PC-3 (cell line): ENCODE measurements at regions not wholly inside any gene's neighbourhood (a gene's known extent, or its start where the extent isn't known, plus 50 kb on each side); places are given as distances from the start of the nearest gene placed in this dataset.

Source experiments
- ATAC-seq: fragments of 200-7000 bp; cut with Tn5 transposase; 2 replicates; pipeline ENCODE4 v1.9.1; 2020; ENCODE audit warnings: mild to moderate bottlenecking, moderate library complexity
- BruUV-seq: library from RNA; stranded (reverse); fragments of 400-500 nt; replicated peaks from 2 replicates; lab custom pipeline; 2021; lab: Mats Ljungman, UMichigan
- CTCF ChIA-PET: fragments of 300-600 bp; sonication (Branson Sonifier 250); formaldehyde crosslinking; loops from one replicate; lab custom pipeline; 2022; ENCODE audit warnings: antibody characterized with exemption; lab: Charles Lee
- POLR2A ChIA-PET: fragments of 300-600 bp; sonication (Branson Sonifier 250); formaldehyde crosslinking; loops from one replicate; lab custom pipeline; 2022; ENCODE audit warnings: antibody characterized with exemption; ENCODE audit not compliant: unreplicated experiment; lab: Charles Lee
- DNase-seq: peaks from one replicate; pipeline ENCODE4 v3.0.0-alpha.2; 2015
- H2AFZ ChIP-seq: fragments of 300-600 bp; sonication (generic); 2 replicates; pipeline ENCODE4 v1.6.0; 2016; ENCODE audit warnings: antibody characterized with exemption, low read length
- H3F3A ChIP-seq: fragments of 300-600 bp; sonication (generic); one replicate; pipeline ENCODE4 v1.6.0; 2017; ENCODE audit warnings: antibody characterized with exemption, low read length, control low read depth, mild to moderate bottlenecking; ENCODE audit not compliant: unreplicated experiment
- H3K27ac ChIP-seq: fragments of 300-600 bp; sonication (generic); 2 replicates; pipeline ENCODE4 v1.5.1; 2016; ENCODE audit warnings: mild to moderate bottlenecking, low read length
- H3K27me3 ChIP-seq: fragments of 300-600 bp; sonication (generic); 2 replicates; pipeline ENCODE4 v1.6.1; 2016; ENCODE audit warnings: low read length, mixed read lengths
- H3K36me3 ChIP-seq: fragments of 300-600 bp; sonication (generic); 2 replicates; pipeline ENCODE4 v1.6.1; 2016; ENCODE audit warnings: low read depth, mixed run types, low read length, mixed read lengths
- H3K4me1 ChIP-seq: fragments of 300-600 bp; sonication (generic); 2 replicates; pipeline ENCODE4 v1.5.1; 2016; ENCODE audit warnings: low read length; ENCODE audit not compliant: insufficient read depth
- H3K4me2 ChIP-seq: fragments of 300-600 bp; sonication (generic); 2 replicates; pipeline ENCODE4 v1.6.0; 2016; ENCODE audit warnings: low read length
- H3K4me3 ChIP-seq: fragments of 300-600 bp; sonication (generic); 2 replicates; pipeline ENCODE4 v1.5.1; 2016; ENCODE audit warnings: mild to moderate bottlenecking, low read length, mixed read lengths
- H3K79me2 ChIP-seq: fragments of 300-600 bp; sonication (generic); 2 replicates; pipeline ENCODE4 v1.6.1; 2017; ENCODE audit warnings: low read length, mixed read lengths
- H3K9ac ChIP-seq: fragments of 300-600 bp; sonication (generic); 2 replicates; pipeline ENCODE4 v1.6.0; 2016; ENCODE audit warnings: mild to moderate bottlenecking, low read length
- H3K9me2 ChIP-seq: fragments of 300-600 bp; sonication (generic); replicated peaks from 2 replicates; pipeline ENCODE4 v1.6.1; 2016; ENCODE audit warnings: mixed run types, low read length, mixed read lengths
- H3K9me3 ChIP-seq: fragments of 300-600 bp; sonication (generic); 2 replicates; pipeline ENCODE4 v1.6.1; 2016; ENCODE audit warnings: low read length, mixed read lengths
- H4K20me1 ChIP-seq: fragments of 300-600 bp; sonication (generic); 2 replicates; pipeline ENCODE4 v1.6.1; 2016; ENCODE audit warnings: low read length, mixed read lengths
- EZH2 ChIP-seq: fragments of 300-600 bp; sonication (generic); IDR thresholded peaks from one replicate; pipeline ENCODE4 v1.6.1; 2017; ENCODE audit warnings: antibody characterized with exemption, mild to moderate bottlenecking, low read length; ENCODE audit not compliant: unreplicated experiment
- EZH2phosphoT487 ChIP-seq: fragments of 300-600 bp; sonication (generic); IDR thresholded peaks from 2 replicates; pipeline ENCODE4 v1.6.1; 2018; ENCODE audit warnings: mild to moderate bottlenecking, antibody characterized with exemption, low read length, borderline replicate concordance
- intact Hi-C: fragments of 100-400 bp; cut with micrococcal nuclease; formaldehyde crosslinking; loops from 2 replicates; pipeline ENCODE4 v1.9.0; 2023
- TF ChIP-seq, protein P1 (sequence below): fragments of 300-600 bp; sonication (generic); conservative IDR thresholded peaks from 2 replicates; pipeline ENCODE4 v1.5.1; 2017; ENCODE audit warnings: antibody characterized with exemption, low read depth, mild to moderate bottlenecking, low read length

DNA sequence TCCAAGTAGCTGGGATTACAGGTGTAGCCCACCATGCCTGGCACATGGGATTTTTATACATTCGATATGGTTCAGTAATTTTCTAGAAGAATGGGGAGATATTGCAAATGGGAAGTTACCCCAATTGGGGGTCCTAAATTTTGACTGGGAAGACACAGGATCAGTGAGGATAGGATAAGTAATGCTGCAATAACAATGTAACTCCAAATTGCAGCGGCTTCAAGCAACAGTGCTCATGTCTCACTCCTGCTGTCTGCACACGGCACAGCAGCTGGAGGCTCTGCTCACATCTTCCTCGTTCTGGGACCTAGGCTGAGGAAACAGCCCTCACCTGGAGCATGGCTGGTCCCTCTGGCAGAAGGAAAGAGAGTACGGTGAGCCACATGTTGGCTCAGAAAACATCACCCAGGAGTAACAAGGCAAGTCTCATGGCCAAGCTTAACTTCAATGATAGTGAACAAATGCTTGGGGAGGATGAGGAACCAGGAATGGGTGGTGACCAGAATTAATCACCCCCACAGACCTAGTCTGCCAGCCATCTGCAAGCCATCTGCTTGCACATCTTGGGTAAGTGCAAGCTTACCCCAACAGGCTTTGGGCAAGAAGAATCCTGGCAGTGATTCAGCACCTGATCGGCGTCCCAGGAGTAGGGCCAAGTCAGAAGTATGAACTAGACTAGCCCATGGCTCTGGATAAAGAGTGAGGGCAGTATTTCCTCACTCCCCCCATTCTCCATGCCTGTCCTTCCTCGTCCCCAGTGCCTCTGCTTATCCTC, 229.2 kb downstream of the COPRS start:
- Histone ChIP-seq H3K9ac (no peak overlapping the region), H3K36me3 (no peaks in the 10 kb centered on the region), H4K20me1 (no peaks in the 10 kb centered on the region), H3K4me1 (peaks cover 5% of the 10 kb centered on the region; the same call in 1 of the 2 replicates), H3K27ac (no peak overlapping the region), H3K9me3 (0 out of 2 replicates have a peak, but pooled peaks cover 3% of the 10 kb centered on the region), H3K4me2 (no peak overlapping the region), H3K9me2 (no peaks in the 10 kb centered on the region), H3F3A (no peaks in the 10 kb centered on the region), H3K4me3 (no peak overlapping the region), H3K27me3 (no peaks in the 10 kb centered on the region), H3K79me2 (no peaks in the 10 kb centered on the region), H2AFZ (no peak overlapping the region)
- ChIA-PET POLR2A (no interaction called here), CTCF (no interaction called here)
- BruUV-seq, result no TSS peak
- no peak for TF ChIP-seq EZH2phosphoT487
- TF ChIP-seq, protein P1, sequence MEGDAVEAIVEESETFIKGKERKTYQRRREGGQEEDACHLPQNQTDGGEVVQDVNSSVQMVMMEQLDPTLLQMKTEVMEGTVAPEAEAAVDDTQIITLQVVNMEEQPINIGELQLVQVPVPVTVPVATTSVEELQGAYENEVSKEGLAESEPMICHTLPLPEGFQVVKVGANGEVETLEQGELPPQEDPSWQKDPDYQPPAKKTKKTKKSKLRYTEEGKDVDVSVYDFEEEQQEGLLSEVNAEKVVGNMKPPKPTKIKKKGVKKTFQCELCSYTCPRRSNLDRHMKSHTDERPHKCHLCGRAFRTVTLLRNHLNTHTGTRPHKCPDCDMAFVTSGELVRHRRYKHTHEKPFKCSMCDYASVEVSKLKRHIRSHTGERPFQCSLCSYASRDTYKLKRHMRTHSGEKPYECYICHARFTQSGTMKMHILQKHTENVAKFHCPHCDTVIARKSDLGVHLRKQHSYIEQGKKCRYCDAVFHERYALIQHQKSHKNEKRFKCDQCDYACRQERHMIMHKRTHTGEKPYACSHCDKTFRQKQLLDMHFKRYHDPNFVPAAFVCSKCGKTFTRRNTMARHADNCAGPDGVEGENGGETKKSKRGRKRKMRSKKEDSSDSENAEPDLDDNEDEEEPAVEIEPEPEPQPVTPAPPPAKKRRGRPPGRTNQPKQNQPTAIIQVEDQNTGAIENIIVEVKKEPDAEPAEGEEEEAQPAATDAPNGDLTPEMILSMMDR, result no peak
- no peak for TF ChIP-seq EZH2
- ATAC-seq (no peak), DNase-seq (no peak)
- intact Hi-C loops, result no loop called here

DNA sequence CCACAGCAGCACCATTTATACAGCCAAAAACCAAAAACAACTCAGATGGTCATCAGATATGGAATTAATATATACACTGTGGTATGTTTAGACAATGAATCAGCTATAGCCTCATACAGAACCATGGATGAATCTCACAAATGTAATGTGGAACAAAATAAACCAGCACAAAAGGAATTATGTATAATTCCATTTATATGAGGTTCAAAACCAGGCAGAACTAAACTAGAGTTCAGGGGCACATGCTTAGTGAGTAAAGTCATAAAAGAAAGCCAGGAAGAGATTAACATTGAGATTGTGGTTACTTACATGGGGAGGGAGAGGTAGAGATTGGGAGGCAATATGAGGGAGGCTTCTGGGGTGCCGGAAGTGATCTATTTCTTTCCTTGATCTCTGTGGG, 231.1 kb downstream of the COPRS start:
- no peaks in the 10 kb centered on the region for H4K20me1 ChIP-seq
- peaks cover 5% of the 10 kb centered on the region; the same call in 1 of the 2 replicates for H3K4me1 ChIP-seq
- H3K9ac ChIP-seq, result no peak overlapping the region
- H2AFZ ChIP-seq, result no peak overlapping the region
- 0 out of 2 replicates have a peak, but pooled peaks cover 3% of the 10 kb centered on the region for H3K9me3 ChIP-seq
- CTCF ChIA-PET, result no interaction called here
- DNase-seq (peak; percentile 70), ATAC-seq (peak; percentile 71)
- H3K36me3 ChIP-seq, result no peaks in the 10 kb centered on the region
- peak overlapping the region; percentile 38; the same call in 1 of the 2 replicates for H3K27ac ChIP-seq
- no TSS peak for BruUV-seq
- POLR2A ChIA-PET, result interaction anchor here (0.6 kb wide), 1 partner anchor 90 kb away, joined by 7 read pairs; no protein-coding TSS in a partner anchor
- H3K79me2 ChIP-seq, result no peaks in the 10 kb centered on the region
- no peaks in the 10 kb centered on the region for H3F3A ChIP-seq
- no peaks in the 10 kb centered on the region for H3K27me3 ChIP-seq
- H3K4me2 ChIP-seq, result no peak overlapping the region
- intact Hi-C loops, result no loop called here
- TF ChIP-seq EZH2 (no peak), EZH2phosphoT487 (no peak)
- TF ChIP-seq, protein P1, result no peak
- no peak overlapping the region for H3K4me3 ChIP-seq
- no peaks in the 10 kb centered on the region for H3K9me2 ChIP-seq

DNA sequence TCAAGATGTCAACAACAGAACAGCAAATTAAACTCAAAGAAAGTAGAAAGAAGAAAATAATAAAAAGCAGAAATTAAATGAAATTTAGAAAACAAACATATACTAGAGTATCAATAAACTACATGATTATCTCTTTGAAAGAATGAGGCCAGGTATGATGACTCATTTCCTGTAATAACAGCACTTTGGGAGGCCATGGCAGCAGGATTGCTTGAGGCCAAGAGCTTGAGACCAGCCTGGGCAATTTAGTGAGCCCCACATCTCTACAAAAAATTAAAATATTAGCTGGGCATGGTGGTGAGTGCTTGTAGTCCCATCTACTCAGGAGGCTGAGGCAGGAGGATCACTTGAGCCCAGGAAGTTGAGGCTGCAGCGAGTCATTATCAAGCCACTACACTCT, 232.5 kb downstream of the RAB11FIP4 start:
- H3K79me2 ChIP-seq, result no peaks in the 10 kb centered on the region
- no peaks in the 10 kb centered on the region for H3K9me2 ChIP-seq
- BruUV-seq, result no TSS peak
- intact Hi-C loops, result no loop called here
- no peak overlapping the region for H3K9ac ChIP-seq
- H3K27ac ChIP-seq, result no peak overlapping the region
- CTCF ChIA-PET, result no interaction called here
- POLR2A ChIA-PET, result no interaction called here
- H3K4me3 ChIP-seq, result no peak overlapping the region
- no peak for TF ChIP-seq EZH2phosphoT487
- TF ChIP-seq, protein P1, result no peak
- TF ChIP-seq EZH2, result no peak
- no peak overlapping the region for H3K4me2 ChIP-seq
- ATAC-seq (no peak), DNase-seq (peak; percentile 10)
- no peak overlapping the region for H2AFZ ChIP-seq
- no peaks in the 10 kb centered on the region for H3F3A ChIP-seq
- H3K36me3 ChIP-seq, result no peaks in the 10 kb centered on the region
- H3K4me1 ChIP-seq, result peaks cover 5% of the 10 kb centered on the region; the same call in 1 of the 2 replicates
- 0 out of 2 replicates have a peak, but pooled peaks cover 3% of the 10 kb centered on the region for H3K9me3 ChIP-seq
- no peaks in the 10 kb centered on the region for H4K20me1 ChIP-seq
- H3K27me3 ChIP-seq, result no peaks in the 10 kb centered on the region
